Umbilical cord (tissue), 1 donor: ENCODE measurements at regions not wholly inside any gene's neighbourhood (a gene's known extent, or its start where the extent isn't known, plus 50 kb on each side); places are given as distances from the start of the nearest gene placed in this dataset.
"Not testable (repeated sequence)": the region's sequence is repeated elsewhere in the genome, so short reads cannot be mapped to it uniquely, and the experiment has no call there.

Experiments
- DNase-seq: peaks from one replicate; pipeline ENCODE4 v3.0.0-alpha.2; 2015; ENCODE audit warnings: low spot score

DNA sequence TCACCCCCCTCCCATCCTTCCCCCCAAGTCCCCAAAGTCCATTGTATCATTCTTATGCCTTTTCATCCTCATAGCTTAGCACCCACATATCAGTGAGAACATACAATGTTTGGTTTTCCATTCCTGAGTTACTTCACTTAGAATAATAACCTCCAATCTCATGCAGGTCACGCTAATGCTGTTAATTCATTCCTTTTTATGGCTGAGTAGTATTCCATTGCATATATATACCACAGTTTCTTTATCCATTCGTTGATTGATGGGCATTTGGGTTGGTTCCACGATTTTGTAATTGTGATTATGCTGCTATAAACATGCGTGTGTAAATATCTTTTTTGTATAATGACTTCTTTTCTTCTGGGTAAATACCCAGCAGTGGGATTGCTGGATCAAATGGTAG is 621.9 kb upstream of the NRP1 start:
- not testable (repeated sequence) for DNase-seq

GRCh38 chr10:33955676-33956075 is 621.2 kb upstream of the NRP1 start:
- DNase-seq = no peak

DNA sequence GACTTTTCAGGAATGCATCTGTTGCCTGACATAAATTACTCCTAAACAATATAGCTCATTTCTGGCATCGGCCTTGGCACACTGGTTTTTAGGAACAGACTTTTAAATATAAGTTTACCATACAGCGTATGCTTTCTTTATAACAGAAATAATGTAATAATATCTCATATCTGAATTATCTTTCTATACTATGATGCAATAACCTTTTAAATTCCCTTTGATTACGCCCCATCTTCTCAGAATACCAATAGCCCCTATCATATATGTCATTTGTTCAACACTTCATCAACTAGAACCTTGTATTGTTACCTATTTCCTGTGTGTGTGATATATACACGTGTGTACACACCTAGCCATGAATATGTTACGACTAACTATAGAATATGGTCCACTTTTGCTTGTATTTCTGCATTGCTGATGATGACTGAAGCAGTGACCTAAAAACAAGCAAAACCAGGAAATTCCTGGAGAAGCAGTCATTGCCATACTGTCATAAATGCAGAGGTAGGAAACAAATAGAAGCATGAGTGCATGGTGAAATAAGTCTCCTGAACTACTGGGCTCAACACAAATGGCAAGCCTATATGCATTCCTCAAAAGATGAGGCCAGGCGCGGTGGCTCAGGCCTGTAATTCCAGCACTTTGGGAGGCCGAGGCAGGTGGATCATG is 618.4 kb upstream of the NRP1 start:
- no peak for DNase-seq

- DNase-seq = no peak
These were observed 615.7 kb upstream of the NRP1 start for GRCh38 chr10:33950206-33950605.

DNA sequence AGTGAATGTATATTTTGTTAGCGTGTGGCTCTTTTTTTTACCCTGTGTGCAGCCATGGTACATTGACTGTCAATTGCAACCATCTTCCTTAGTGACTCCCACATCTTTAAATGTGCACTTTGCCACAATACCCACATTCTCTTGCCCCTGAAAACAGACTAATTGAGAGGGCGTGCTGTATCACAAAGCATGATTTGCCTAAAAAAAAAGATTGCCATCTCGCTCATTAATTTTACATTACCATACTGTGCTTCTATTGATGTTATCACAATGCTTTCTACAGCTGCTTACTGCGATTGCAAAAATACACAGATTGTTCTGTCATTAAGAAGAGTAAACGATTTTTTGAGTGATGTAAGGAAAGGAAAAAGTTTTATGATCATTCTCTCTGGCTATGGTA is 613.1 kb upstream of the NRP1 start:
- DNase-seq = no peak

GRCh38 chr10:33945051-33945450 is 610.6 kb upstream of the NRP1 start:
- DNase-seq = no peak

- DNase-seq = no peak
These were observed 608.0 kb upstream of the NRP1 start for GRCh38 chr10:33942508-33942907.

GRCh38 chr10:33939892-33940291 is 605.4 kb upstream of the NRP1 start:
- no peak for DNase-seq

DNA sequence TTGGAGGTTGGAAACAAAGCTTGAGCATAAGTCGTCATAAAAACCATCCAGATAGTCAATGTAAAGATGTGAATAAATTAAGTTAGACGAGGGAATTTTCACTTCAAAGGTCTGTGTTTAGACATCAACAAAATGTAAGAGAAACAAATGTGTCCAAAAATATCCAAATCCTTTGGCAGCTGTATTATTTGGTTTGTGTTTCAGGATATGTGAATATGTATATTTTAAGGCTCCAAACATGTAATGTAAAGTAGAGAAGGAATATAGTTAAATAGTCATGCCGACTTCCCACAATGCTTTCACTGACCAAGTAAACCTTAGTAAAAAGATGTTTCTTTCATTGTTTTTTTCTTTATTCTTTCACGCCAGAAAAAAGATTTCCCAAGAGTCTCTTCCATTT is 604.9 kb upstream of the NRP1 start:
- DNase-seq = no peak

DNA sequence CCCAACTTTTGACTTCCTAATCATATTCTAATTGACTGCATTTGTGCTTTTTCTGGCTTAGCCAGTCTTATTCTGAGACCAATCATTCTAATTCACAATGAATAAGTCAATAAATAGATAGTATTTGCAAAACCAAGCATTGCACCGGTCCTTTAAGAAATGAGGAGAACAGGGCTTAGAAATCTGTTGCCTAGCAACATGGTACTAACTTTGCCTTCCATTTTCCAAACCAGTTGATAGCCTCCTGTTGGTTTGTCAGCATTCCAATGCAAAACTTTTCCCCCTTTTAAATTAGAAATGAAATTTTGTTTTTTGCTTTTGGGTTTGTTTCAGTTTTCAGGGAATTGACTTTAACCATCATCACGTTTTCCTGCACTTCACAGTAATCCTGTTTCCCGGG is 603.5 kb upstream of the NRP1 start:
- DNase-seq = no peak

DNA sequence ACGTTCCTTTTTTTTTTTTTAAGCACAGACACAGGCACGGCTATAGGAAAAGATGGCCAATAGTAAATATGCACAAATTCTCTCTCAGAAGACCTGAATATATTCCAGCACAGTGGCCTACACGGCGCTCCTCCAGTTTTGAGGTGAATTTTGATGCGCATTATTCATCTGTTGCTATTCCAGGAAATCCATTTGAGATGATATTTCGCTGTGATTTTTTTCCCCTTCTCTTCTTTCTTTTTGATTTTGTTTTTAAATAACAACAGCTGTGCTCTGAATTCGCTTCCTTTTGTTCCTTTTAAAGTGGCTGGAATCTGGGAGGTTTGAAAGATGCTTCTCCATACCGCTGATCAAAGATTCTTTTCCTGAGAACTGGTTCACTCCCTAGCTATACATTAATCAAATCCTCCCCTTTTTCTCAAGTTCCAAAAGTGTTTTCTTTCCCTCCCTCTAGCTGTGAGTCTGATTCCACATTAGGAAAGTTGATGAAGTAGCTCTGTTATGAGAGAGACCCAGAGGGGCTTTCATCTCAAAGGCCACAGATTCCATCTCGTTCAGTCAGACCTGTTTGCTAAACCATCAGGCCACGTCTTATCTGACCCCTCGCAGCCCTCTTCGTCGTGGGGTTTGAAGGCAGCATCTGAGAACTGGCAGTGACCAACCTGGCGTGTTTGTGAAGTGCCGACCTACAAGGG is 602.7 kb upstream of the NRP1 start:
- no peak for DNase-seq

GRCh38 chr10:33935350-33935749 is 600.9 kb upstream of the NRP1 start:
- no peak for DNase-seq

DNA sequence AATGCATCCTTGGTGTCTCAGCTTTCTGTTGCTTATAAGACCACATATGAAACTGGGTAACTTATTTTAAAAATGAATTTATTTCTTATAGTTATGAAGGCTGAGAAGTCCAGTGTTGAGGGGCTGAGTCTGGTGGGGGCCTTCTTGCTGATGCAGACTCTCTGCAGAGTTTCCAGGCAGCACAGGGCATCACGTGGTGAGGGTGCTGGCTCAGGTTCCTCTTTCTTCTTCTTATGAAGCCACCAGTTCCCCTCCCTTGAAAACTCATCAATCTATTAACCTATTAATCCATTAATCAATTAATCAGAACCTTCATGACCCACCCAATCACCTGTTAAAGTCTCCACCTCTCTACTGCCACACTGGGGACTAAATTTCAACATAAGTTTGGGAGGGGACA is 595.6 kb upstream of the NRP1 start:
- no peak for DNase-seq

DNA sequence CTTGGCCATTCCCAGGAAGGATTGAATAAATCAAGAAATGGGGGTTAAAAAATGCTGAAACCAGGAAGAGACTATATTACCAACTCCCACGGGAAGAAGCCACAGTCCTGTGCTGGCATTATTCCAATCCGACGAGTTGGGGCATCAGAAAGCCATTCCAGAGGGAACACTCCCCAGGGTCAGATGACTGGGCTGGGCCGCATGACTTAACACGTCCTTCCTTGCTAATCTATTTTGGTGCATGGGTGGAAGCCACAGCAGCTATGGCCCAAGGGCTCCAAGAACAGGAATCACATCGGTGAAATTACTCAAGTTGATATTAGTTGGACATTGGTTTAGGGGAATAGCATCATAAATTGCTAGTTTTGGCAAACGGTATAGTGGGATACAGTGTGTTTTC is 592.9 kb upstream of the NRP1 start:
- DNase-seq = no peak

- DNase-seq = no peak
These were observed 587.6 kb upstream of the NRP1 start for GRCh38 chr10:33921970-33922605.

DNA sequence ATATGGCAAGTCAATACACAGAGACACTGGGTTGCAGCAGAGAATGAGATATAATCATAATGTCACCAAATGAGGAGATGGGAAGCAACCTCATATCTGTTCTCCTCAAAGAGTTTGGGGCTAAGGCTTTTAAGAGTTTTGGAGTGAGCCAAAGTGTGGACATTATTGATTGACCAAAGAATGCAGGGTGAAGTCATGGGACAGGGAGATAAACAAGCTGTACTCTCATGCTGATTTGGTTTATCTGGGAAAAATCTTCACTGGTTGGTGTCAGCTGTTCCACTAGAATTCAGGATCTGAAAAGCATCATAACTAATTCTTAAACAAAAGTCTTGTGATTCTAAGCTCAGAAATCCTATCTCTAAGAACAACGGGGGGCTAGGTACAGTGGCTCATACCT is 585.9 kb upstream of the NRP1 start:
- DNase-seq = no peak

DNA sequence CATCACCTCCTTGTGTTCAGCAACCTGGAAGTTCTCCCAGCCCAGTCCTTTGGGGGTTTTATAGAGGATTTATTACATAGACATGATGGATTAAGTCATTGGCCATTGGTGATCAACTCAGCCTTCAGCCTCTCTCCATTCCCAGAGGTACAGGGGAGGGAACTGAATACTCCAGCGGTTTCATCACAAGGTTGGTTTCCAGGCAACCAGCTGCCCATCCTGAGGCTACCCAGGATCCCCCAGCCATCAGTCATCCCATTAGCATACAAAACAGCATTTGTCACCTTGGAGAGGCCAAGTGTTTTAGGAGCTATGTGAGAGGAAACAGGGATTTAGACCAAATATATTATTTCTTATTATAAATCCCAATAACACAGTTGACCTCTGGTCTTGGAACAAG is 584.8 kb upstream of the NRP1 start:
- DNase-seq = no peak

- no peak for DNase-seq
These were observed 582.8 kb upstream of the NRP1 start for GRCh38 chr10:33917069-33917780.

DNA sequence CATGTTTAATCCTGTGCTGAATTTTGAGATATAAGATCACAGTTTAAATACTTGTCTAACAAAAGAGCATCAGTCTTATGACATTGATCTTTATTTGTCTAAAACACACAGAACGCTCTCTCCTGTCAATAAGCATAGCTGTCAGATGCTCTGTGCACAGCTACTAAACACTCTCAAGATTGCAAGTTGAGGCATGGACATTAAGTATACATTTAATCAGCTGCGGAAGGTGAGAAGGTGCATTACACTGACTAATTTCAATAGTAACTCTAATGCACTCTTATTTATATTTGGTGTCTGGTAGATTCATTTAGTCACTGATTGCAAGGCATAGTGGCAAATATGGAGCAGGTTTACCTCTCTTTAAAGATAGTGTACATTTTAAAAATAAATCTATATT is 580.3 kb upstream of the NRP1 start:
- no peak for DNase-seq

DNA sequence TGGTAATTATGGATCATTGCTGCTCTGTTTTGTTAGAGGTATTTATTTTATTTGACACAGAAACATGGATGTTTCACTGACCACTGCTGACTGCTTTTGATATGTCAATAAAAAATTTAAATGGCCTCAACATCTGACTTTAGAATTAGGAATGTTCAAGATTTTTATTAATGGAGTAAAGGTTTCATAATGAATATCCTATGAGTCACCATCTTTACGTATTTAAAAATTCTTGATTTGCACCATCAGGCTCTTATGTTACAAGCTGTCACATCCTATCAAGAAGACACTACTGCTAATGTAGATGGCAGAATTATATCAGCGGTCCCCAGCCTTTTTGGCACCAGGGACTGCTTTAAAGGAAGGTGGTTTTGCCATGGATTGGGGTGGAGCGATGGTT is 578.7 kb upstream of the NRP1 start:
- DNase-seq = no peak

DNA sequence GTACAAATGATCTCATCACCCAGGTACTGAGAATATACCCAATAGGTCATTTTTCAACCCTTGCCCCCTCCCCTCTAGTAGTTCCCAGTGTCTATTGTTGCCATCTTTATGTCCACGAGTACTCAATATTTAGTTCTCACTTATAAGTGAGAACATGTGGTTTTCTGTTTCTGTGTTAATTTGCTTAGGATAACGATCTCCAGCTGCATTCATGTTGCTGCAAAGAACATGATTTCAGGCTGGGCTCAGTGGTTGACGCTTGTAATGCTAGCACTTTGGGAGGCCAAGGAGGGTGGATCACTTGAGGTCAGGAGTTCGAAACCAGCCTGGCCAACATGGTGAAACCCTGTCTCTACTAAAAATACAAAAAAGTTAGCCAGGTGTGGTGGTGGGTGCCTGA is 575.0 kb upstream of the NRP1 start:
- DNase-seq = not testable (repeated sequence)

- no peak for DNase-seq
These were observed 566.7 kb upstream of the NRP1 start for GRCh38 chr10:33901166-33901565.

GRCh38 chr10:33900596-33900995 is 566.1 kb upstream of the NRP1 start:
- DNase-seq = peak; percentile 14
